22Rv1 (cell line): ENCODE measurements at regions not wholly inside any gene's neighbourhood (a gene's known extent, or its start where the extent isn't known, plus 50 kb on each side); places are given as distances from the start of the nearest gene placed in this dataset.

ENCODE experiments used
- CTCF ChIP-seq: fragments of 450-650 bp; IDR thresholded peaks from 2 replicates; pipeline ENCODE4 v1.5.1; 2017; ENCODE audit warnings: mild to moderate bottlenecking
- ZFX ChIP-seq: fragments of 450-650 bp; IDR thresholded peaks from 2 replicates; pipeline ENCODE4 v1.6.1; 2017; ENCODE audit warnings: antibody characterized with exemption, borderline replicate concordance

- TF ChIP-seq CTCF (no peak), ZFX (no peak)
Observed at GRCh38 chr16:63497408-63497807, 1461.2 kb upstream of the CDH8 start.
